LNCaP clone FGC (cell line): ENCODE measurements at regions not wholly inside any gene's neighbourhood (a gene's known extent, or its start where the extent isn't known, plus 50 kb on each side); places are given as distances from the start of the nearest gene placed in this dataset.

Experiments
- DNase-seq: peaks from one replicate; pipeline ENCODE4 v3.0.0-alpha.2; 2011; ENCODE audit warnings: low read depth
- H3K4me3 ChIP-seq: 2 replicates; pipeline ENCODE4 v1.5.1; 2011; ENCODE audit warnings: mild to moderate bottlenecking, low read depth, low read length, control low read depth
- TF ChIP-seq, protein P1 (sequence below): IDR thresholded peaks from 2 replicates; pipeline ENCODE4 v1.5.1; 2012; ENCODE audit warnings: mild to moderate bottlenecking; ENCODE audit not compliant: control insufficient read depth, insufficient read depth; ENCODE audit errors: extremely low read depth

DNA sequence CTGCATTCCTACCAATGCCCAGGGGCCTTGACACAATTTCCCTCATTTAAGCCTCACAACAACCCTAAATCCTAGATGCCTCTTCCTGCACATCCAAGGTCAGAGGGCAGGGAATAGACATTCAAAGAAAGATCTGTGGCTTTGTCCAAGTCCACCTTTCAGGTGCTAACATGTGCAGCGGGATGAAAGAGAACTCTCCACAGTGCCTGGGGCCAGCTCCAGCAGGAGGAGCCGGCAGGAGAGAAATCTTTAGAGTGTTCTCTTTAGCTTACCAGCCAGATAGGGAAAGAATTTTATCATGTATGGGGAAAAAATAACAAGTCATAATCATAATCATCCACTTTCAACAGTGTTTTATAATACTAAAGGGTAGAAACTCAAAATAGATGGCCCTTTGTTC lies 319.7 kb downstream of the MATN1 start:
- DNase-seq: no peak
- H3K4me3 ChIP-seq: no peak overlapping the region
- TF ChIP-seq, protein P1, sequence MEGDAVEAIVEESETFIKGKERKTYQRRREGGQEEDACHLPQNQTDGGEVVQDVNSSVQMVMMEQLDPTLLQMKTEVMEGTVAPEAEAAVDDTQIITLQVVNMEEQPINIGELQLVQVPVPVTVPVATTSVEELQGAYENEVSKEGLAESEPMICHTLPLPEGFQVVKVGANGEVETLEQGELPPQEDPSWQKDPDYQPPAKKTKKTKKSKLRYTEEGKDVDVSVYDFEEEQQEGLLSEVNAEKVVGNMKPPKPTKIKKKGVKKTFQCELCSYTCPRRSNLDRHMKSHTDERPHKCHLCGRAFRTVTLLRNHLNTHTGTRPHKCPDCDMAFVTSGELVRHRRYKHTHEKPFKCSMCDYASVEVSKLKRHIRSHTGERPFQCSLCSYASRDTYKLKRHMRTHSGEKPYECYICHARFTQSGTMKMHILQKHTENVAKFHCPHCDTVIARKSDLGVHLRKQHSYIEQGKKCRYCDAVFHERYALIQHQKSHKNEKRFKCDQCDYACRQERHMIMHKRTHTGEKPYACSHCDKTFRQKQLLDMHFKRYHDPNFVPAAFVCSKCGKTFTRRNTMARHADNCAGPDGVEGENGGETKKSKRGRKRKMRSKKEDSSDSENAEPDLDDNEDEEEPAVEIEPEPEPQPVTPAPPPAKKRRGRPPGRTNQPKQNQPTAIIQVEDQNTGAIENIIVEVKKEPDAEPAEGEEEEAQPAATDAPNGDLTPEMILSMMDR: no peak

DNA sequence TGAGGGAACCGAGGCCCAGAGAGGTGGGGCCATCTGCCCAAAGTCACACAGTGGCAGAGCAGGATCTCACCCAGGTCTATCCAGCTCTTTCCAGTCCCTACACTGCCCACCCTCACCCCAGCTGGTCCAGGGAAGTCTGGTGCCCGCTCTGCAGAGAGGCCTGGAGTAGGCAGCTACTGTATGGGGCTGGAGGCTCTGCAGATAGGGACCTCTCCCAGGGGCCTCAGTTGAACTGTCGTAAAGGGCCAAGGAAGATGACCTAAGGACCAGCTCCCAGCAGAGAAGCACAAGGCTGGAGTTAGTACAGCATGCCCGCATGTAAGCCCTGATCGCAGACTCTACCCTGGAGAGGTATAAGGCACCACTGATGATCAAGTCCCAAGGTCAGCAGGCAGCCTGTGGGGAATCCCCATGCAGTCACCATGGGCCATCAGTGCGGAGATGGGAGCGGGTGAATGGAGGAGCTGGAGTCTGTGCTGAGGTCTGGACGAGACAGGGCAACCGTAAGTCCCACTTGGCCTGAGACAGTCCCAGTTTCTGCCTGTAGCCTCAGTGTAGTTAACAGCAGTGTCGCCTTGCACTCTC lies 320.2 kb downstream of the MATN1 start:
- no peak overlapping the region for H3K4me3 ChIP-seq
- TF ChIP-seq, protein P1: no peak
- DNase-seq: no peak

- H3K4me3 ChIP-seq: no peak overlapping the region
- DNase-seq: no peak
- TF ChIP-seq, protein P1: no peak
Observed at GRCh38 chr1:30402031-30402430, 321.4 kb downstream of the MATN1 start.

DNA sequence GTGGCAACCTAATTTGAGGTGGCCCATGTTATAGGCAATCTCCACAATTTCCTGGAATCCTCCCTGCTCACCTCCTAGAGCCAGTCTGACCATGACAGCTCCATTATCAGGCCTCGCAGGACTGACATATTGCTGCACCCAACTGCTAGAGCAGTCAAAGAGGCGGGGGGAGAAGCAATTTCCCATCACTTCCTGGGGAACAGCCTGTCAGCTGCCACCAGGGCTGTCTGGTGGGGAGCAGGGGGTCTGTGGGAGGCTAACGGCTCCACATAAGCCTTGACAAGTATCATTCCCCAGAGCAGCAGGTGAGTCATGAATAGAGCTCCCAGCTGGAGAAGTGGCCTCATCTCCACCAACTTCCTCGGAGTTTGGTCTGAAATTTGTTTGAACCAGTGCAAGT lies 322.9 kb downstream of the MATN1 start:
- TF ChIP-seq, protein P1: no peak
- no peak overlapping the region for H3K4me3 ChIP-seq
- no peak for DNase-seq

DNA sequence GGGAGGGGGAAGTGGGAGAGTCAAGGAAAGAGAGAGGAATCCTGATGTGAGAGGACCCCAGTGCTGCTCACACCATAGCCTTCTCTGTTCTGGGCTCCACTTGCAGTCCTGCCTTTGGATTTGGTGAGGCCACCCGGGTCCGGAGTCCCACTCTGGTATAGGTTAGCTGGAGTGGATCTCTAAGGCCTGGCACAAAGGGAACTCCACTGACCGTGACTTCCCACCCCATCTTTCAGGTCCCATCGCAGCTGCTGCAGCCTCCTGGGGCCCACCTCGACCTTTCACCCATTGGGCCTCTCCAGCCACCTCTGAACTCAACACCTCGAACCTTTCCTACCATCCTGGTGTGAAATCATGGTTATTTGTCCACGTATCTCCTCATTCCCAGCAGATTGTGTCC lies 324.4 kb downstream of the MATN1 start:
- no peak overlapping the region for H3K4me3 ChIP-seq
- TF ChIP-seq, protein P1: no peak
- DNase-seq: no peak

- no peak for DNase-seq
- TF ChIP-seq, protein P1: no peak
Observed at GRCh38 chr1:30397576-30397975, 325.8 kb downstream of the MATN1 start.

DNA sequence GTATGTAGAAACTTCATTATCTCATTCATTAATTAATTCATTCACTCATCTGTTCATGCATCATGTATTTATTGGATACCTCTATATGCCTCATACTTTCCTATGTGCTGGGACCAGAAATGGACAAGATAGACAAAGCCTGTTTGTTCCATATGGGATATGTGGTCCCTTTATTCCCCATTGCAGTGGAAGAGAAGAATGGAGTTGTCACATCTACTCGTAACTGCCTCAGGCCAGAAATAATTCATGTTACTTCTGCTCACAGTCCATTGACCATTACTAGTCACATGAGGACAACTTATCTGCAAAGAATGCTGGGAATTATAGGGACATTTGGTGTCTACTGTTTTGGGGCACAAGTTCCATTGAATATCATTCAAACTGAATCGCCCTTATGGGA lies 327.8 kb downstream of the MATN1 start:
- TF ChIP-seq, protein P1: no peak
- no peak for DNase-seq
- H3K4me3 ChIP-seq: no peak overlapping the region

More at GRCh38 chr1:30397576-30397975, 325.8 kb downstream of the MATN1 start:
- H3K4me3 ChIP-seq: no peak overlapping the region
